GM19455 (cell line): ENCODE measurements at regions not wholly inside any gene's neighbourhood (a gene's known extent, or its start where the extent isn't known, plus 50 kb on each side); places are given as distances from the start of the nearest gene placed in this dataset.

Source experiments
- ATAC-seq: cut with Tn5 transposase; IDR thresholded peaks from one replicate; pipeline ENCODE4 v1.9.1; 2021; ENCODE audit not compliant: unreplicated experiment

DNA sequence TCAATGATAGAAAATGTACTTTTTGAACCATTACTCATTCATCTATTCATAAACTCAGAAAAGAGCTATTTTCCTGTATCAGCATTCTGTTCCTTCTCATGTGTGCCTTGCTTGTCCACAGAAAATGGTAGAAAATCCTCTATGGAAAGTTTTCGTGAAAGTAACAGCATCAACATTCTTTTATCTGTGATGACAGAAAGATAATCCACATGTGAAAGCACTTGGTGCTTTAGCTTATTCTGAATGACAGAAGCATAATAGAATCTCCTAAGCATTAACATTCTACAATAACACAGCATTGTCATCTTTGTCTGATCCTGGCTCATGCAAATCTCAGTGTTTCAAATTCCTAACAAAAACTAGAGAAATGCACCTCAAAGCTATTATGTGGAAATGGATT, 431.9 kb downstream of the ADAMTS20 start:
- ATAC-seq = no peak

DNA sequence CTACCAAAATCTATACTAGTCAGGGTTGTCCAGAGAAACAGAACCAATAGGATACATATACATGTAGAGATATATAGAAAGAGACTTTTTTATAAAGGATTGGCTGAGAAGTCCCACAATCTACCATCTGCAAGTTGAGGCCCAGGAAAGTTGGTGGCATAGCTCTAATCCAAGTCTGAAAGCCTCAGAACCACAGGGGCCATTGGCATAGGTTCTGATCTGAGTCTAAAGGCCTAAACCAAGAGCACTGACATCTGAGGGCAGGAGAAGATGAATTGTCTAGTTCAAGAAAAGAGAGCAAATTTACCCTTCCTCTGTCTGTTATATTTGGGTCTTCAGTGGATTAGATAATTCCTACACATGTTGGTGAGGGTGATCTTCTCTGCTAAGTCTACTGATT, 433.1 kb downstream of the ADAMTS20 start:
- ATAC-seq = no peak

DNA sequence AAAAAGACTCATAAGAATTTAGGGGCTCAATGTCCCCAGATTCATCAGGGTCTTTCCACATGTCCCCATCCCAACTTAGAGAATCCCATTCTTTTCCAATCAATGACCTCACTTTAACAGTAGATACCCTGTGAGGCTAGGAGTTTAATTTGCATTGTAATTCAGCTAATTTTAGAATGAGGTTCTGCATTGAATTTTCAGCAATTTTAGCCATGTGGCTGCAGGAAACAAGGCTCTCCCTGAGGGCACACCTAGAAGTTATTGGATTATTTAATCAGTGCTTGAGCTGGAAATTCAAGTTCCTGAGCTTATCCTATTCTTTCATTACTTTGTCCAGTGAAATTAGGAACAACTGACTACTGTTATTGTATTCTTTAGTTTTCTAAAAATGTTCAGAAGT, 433.8 kb downstream of the ADAMTS20 start:
- no peak for ATAC-seq

- no peak for ATAC-seq
Observed at GRCh38 chr12:43117226-43117930, 434.6 kb downstream of the ADAMTS20 start.

DNA sequence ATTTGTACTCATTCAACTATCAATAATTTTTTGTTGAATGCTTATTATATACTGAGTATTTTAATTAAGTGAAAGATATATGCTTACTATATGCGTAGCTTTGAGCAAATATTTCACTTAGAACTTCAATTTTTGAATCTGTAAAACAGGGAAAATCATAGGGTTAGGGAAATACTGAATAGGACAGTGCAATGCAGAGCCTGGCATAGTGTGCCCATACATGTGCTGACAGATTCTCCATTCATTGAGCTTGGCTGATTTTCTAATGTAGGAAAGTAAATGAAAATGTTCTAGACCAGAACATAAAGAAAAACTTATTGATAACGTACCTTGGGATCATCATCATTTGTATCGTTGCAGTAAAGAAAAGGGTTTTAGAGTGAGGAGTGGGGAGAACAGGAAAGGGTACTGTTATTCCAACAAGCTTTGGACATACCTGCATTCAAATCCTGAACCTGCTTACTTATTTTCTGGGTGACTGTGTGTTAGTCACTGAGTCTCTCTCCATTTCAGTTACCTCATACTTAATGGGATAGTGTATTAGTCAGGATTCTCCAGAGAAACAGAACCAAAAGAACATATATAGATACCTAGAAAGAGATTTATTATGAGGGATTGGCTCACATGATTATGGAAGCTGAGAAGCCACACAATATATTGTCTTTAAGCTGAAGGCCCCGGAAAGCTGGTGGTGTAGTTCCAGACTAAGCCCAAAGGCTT, 436.4 kb downstream of the ADAMTS20 start:
- no peak for ATAC-seq

GRCh38 chr12:43114316-43114715, 437.7 kb downstream of the ADAMTS20 start:
- ATAC-seq = no peak

DNA sequence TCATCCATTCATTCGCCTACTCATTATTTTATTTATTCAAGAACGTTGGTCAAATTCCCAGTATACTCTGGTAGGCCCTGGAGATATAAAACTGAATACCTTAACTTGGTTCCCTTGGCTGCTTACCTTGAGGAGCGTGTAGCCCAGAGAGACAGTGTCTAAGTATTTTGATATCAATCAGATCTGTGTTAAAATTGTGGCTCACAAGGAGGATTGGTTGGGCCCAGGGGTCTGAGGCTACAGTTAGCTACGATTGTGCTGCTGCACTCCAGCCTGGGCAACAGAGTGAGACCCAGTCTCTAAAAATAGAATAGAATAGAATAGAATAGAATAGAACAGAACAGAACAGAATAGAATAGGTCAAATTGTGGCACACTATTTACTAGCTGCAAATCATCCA, 438.4 kb downstream of the ADAMTS20 start:
- no peak for ATAC-seq

GRCh38 chr12:43113135-43113534, 438.9 kb downstream of the ADAMTS20 start:
- ATAC-seq = no peak

DNA sequence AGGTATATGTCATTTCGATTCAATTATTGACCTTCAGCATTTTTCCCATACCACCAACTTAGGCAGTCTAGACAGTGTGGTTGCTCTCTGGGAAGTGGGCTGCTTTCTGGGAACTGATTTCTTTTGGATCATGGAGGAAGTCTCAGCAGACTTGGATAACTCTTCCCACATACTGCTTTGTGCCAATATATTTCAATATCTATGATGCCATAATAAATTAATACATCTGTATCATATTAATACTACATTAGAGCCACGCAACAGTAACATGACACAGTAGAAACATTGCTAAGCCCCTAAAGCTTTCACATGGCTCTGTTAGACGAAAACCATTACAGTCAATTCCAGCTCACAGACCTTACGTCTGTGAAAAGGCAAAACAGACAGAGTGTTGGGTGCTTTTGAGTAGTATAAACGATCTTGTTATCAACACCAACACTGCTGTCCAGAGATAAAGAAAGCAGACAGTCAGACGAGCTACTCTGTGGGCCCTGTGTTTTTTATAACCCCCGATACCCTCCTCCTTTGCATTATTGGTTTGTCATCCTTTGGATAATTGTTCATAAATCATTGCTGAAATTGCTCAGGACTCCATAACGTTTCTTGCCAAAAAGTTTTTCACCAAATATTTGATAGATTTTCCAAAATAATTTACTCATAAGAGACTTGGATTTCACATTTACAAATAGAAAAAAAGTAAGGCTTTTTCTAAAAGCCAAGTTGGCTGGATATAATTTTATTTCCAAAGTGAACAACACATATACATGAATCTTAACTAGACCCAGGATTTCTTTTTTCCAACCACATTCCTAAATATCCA, 439.7 kb downstream of the ADAMTS20 start:
- no peak for ATAC-seq

- ATAC-seq = no peak
Observed at GRCh38 chr12:43111608-43112007, 440.4 kb downstream of the ADAMTS20 start.

GRCh38 chr12:43109631-43110345, 442.2 kb downstream of the ADAMTS20 start:
- no peak for ATAC-seq

DNA sequence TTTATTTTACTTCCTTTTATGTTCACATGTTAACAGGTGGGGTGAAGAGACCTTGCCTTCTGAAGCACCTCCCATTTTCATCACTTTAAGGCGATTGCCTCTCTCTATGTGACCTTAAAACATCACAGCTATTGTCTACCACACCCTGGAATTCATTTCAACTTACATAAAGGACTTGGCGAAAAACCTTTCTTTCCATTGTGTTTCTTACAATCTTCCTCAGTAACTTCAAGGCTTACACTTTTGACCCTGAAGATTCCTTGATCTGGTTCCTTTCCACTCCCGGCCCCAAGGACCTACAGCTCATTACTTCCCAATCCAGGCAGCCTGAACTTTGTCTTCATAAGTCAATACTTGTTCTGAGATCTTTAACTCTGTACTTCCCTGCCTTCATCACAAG, 443.3 kb downstream of the ADAMTS20 start:
- ATAC-seq = no peak

DNA sequence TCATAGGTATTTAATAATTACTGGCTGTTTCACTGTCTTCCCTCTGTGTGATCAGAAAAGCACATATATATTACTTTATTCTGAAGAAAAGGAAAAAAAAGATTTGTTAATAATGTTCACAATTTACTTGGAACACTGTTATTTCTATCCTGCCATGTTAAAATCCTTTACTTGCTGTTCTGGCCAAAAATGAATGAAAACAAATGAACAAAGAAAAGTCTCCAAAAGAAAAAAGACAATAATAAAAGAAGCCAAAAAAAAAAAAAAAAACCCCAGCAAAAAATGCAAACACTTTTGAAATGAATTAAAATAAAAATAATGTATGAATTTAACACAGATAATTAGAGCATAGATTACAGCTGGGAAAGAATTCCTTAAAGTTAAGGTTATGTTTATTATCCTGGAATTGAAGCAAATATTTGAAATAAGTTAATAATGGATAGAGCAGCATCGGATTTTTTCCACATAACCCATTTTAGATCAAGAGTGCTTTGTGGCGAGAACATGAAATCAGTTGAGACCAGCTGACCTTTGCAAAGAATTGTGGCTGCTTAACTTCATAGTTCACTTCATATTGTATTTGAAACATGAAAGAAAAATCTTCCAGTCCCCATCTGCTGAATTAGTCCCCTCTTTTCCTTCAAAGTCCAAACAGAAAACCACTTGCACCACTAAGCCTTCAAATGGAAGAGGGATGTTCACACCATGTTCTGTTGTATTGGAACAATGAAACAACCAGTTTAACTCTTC, 444.8 kb downstream of the ADAMTS20 start:
- no peak for ATAC-seq

DNA sequence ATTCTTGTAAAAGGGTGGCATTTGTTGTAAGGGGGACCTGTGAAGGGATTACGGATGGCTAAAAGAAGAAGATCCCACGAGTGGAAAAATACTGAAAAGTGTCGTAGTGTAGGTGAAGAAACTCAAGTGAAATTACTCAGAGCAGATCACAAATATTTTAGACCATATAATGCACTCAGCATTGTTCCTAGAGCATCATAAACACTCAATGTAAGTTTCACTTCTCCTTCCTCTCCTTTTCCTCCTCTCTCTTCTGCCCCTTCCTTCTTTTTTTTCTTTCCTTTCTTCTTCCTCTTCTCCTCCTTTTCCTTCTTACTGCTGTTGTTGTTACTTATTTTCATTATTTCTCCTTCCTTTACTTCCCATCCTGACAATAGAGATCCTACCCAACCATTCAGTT, 445.6 kb downstream of the ADAMTS20 start:
- ATAC-seq = no peak

GRCh38 chr12:43105426-43105981, 446.5 kb downstream of the ADAMTS20 start:
- ATAC-seq = no peak

GRCh38 chr12:43104494-43104893, 447.5 kb downstream of the ADAMTS20 start:
- ATAC-seq = no peak

DNA sequence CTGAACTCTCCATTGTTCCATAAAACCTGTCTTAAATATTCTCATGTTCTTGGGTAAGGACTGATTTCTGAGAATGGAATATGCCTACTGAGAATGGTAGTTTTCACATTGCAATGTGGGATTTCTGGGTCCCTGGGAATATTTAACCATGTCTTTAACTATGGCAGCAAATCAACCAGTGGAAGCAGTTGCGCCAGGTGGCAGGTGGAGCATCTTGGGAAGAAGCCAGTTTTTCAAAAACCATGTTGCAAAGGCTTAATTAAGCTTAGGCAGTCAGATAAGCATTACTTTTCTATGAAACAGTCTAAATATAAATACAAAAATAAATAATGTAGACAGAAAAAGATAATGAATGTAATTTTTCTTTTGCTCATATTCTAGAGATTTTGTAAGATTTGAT, 448.1 kb downstream of the ADAMTS20 start:
- no peak for ATAC-seq

DNA sequence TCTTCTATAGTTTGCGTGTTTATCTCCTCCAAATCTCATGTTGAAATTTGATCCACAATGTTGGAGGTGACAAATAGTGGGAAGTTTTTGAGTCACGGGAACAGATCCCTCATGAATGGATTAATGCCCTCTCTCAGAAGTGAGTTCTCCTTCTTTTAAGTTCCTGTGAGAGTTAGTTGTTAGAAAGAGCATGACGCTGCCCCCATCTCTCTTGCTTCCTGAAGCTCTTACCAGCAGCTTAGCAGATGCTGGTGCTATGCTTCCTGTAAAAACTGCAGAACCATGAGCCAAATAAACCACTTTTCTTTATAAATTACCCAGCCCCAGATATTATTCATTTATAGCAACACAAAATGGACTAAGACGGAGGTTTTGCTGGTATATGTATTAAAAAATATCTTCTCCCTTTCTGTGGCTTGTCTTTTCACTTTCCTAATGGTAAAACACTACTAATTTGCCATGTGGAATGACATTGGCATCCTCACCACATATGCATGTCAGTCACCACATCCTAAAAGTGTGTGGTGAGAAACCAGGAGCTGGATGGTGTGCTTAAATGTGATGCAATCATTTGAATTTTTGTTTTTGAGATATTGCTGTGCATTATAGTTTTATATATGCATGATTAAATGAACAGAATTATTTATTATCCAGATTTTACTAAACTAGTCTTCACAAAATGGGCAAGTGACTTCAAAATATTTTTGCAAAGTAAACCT, 449.3 kb downstream of the ADAMTS20 start:
- ATAC-seq = no peak

- ATAC-seq = no peak
Observed at GRCh38 chr12:43100231-43100630, 451.8 kb downstream of the ADAMTS20 start.
